Cardiac muscle cell (in vitro differentiated cells and primary cell): ENCODE measurements at regions not wholly inside any gene's neighbourhood (a gene's known extent, or its start where the extent isn't known, plus 50 kb on each side); places are given as distances from the start of the nearest gene placed in this dataset.

Experiments
- DNase-seq, 2 donors: peaks; one replicate each; pipeline versions ENCODE4 v3.0.0 to v3.0.0-alpha.2; 2010 to 2017; ENCODE audit warnings: low read depth in 1 of 2, low spot score in 1 of 2
- H3K27ac ChIP-seq: fragments of 200-600 bp; sonication (generic); 2 replicates; pipeline ENCODE4 v1.5.1; 2016
- H3K27me3 ChIP-seq: fragments of 200-600 bp; sonication (generic); 2 replicates; pipeline ENCODE4 v1.6.0; 2016; ENCODE audit warnings: control low read depth
- H3K36me3 ChIP-seq: fragments of 200-600 bp; sonication (generic); 2 replicates; pipeline ENCODE4 v1.5.1; 2016; ENCODE audit warnings: control low read depth
- H3K4me1 ChIP-seq: fragments of 200-600 bp; sonication (generic); 2 replicates; pipeline ENCODE4 v1.8.1; 2017; ENCODE audit warnings: low read depth, mild to moderate bottlenecking, mixed run types
- H3K4me3 ChIP-seq: fragments of 200-600 bp; sonication (generic); 2 replicates; pipeline ENCODE4 v1.5.1; 2016; ENCODE audit warnings: mild to moderate bottlenecking
- H3K9me3 ChIP-seq: fragments of 200-600 bp; sonication (generic); 2 replicates; pipeline ENCODE4 v1.5.1; 2017; ENCODE audit warnings: low read depth, mild to moderate bottlenecking, control low read depth
- CTCF ChIP-seq: IDR thresholded peaks from 2 replicates; pipeline ENCODE4 v1.5.1; 2012; ENCODE audit warnings: low read depth, mild to moderate bottlenecking, low read length

- H3K27me3 ChIP-seq, result no peaks in the 10 kb centered on the region
- H3K4me3 ChIP-seq, result no peak overlapping the region
- no peak for DNase-seq
- no peak for TF ChIP-seq CTCF
- peaks cover 11% of the 10 kb centered on the region for H3K4me1 ChIP-seq
- no peak overlapping the region for H3K27ac ChIP-seq
- H3K36me3 ChIP-seq, result no peaks in the 10 kb centered on the region
- no peaks in the 10 kb centered on the region for H3K9me3 ChIP-seq
Measured at GRCh38 chr5:89950234-89950633, 459.3 kb downstream of the CETN3 start.

GRCh38 chr5:89948977-89949376 is 460.6 kb downstream of the CETN3 start:
- Histone ChIP-seq H3K9me3 (no peaks in the 10 kb centered on the region), H3K27me3 (no peaks in the 10 kb centered on the region), H3K4me1 (no peaks in the 10 kb centered on the region), H3K27ac (no peak overlapping the region), H3K36me3 (no peaks in the 10 kb centered on the region), H3K4me3 (no peak overlapping the region)
- no peak for DNase-seq
- no peak for TF ChIP-seq CTCF

- DNase-seq, result no peak
- TF ChIP-seq CTCF, result no peak
- no peaks in the 10 kb centered on the region for H3K36me3 ChIP-seq
- H3K9me3 ChIP-seq, result no peaks in the 10 kb centered on the region
- no peak overlapping the region for H3K27ac ChIP-seq
- H3K4me3 ChIP-seq, result no peak overlapping the region
- no peaks in the 10 kb centered on the region for H3K27me3 ChIP-seq
- no peaks in the 10 kb centered on the region for H3K4me1 ChIP-seq
Measured at GRCh38 chr5:89946916-89947315, 462.6 kb downstream of the CETN3 start.

- no peak for TF ChIP-seq CTCF
- H3K4me1 ChIP-seq, result no peaks in the 10 kb centered on the region
- H3K27ac ChIP-seq, result no peak overlapping the region
- no peak overlapping the region for H3K4me3 ChIP-seq
- no peak for DNase-seq
- H3K36me3 ChIP-seq, result no peaks in the 10 kb centered on the region
- H3K9me3 ChIP-seq, result no peaks in the 10 kb centered on the region
- H3K27me3 ChIP-seq, result no peaks in the 10 kb centered on the region
Measured at GRCh38 chr5:89946508-89946907, 463.0 kb downstream of the CETN3 start.

GRCh38 chr5:89942171-89942570 is 467.4 kb downstream of the CETN3 start:
- Histone ChIP-seq H3K27ac (no peak overlapping the region), H3K9me3 (no peaks in the 10 kb centered on the region), H3K36me3 (no peaks in the 10 kb centered on the region), H3K4me3 (no peak overlapping the region), H3K4me1 (no peaks in the 10 kb centered on the region), H3K27me3 (no peaks in the 10 kb centered on the region)
- TF ChIP-seq CTCF, result no peak
- DNase-seq, result no peak

GRCh38 chr5:89936576-89936975 is 473.0 kb downstream of the CETN3 start:
- H3K4me3 ChIP-seq, result no peak overlapping the region
- no peak for TF ChIP-seq CTCF
- DNase-seq, result no peak

More at GRCh38 chr5:89936576-89936975, 473.0 kb downstream of the CETN3 start:
- no peaks in the 10 kb centered on the region for H3K36me3 ChIP-seq
- H3K4me1 ChIP-seq, result peaks cover 27% of the 10 kb centered on the region
- H3K9me3 ChIP-seq, result no peaks in the 10 kb centered on the region
- peak overlapping the region; percentile 79 for H3K27ac ChIP-seq
- H3K27me3 ChIP-seq, result no peaks in the 10 kb centered on the region
